A673 (cell line): ENCODE measurements at regions not wholly inside any gene's neighbourhood (a gene's known extent, or its start where the extent isn't known, plus 50 kb on each side); places are given as distances from the start of the nearest gene placed in this dataset.
"Not testable (repeated sequence)": the region's sequence is repeated elsewhere in the genome, so short reads cannot be mapped to it uniquely, and the experiment has no call there.

Source experiments
- CTCF ChIP-seq: fragments of 300-800, 200-600 bp; sonication (generic); conservative IDR thresholded peaks from 2 replicates; pipeline ENCODE4 v1.5.1; 2017; ENCODE audit warnings: low read depth, mild to moderate bottlenecking, antibody characterized with exemption, low read length, moderate library complexity, mixed read lengths
- EZH2 ChIP-seq: fragments of 200-600 bp; sonication (generic); IDR thresholded peaks from 2 replicates; pipeline ENCODE4 v1.6.1; 2017; ENCODE audit warnings: borderline replicate concordance, low read depth, mild to moderate bottlenecking, mixed read lengths, antibody characterized with exemption, low read length; ENCODE audit not compliant: poor library complexity, severe bottlenecking

GRCh38 chr5:12607817-12608216, 703.6 kb upstream of the CTNND2 start:
- TF ChIP-seq CTCF, EZH2: not testable (repeated sequence)
